ENCODE measurements at regions not wholly inside any gene's neighbourhood (a gene's known extent, or its start where the extent isn't known, plus 50 kb on each side); places are given as distances from the start of the nearest gene placed in this dataset.
"Not testable (repeated sequence)": the region's sequence is repeated elsewhere in the genome, so short reads cannot be mapped to it uniquely, and the experiment has no call there.

DNA sequence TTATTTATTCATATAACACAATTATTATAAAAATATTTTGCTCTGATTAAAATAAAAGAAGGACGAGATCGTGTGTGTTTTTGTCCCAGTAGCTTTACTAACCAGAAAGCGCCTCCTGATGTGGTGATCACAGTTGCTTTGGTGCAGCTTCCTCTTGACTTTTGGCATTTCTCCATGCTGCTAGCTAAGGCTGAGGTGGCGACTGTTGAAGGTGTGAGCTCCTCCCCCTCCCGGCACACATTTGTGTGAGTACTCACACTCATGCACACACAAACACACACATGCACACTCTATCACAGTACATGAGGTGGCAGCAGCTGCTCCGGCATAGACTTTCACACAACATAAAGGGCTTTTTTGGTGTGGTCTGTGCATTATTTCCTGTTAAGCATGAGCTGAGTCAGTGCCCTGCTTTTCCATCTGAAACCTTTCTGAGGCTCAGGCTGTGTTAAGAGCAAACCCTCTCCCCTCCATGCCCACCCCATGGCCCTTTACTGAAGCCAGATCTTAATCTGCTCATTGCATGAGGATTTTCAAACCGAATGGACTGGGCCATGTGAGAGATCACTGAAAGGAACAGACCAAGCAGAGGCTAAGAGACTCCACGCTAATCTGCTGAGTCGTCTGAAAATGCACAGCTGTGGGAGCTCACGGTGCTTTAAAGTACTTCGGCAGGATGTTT lies 53.3 kb downstream of the FOXD4L1 start:
- intact Hi-C loops (cut with micrococcal nuclease); H3K9me3 ChIP-seq (ENCODE audit: control insufficient read depth, insufficient read depth, low read length); H3K27ac ChIP-seq (ENCODE audit: low read length); H3K27me3 ChIP-seq (ENCODE audit: control insufficient read depth, insufficient read depth, low read length); H3K9me3 Mint-ChIP-seq; H3K4me3 ChIP-seq (ENCODE audit: low read length); H3K4me1 ChIP-seq (ENCODE audit: control insufficient read depth, insufficient read depth, low read length); H3K27me3 Mint-ChIP-seq (ENCODE audit: low read depth in 2 of 2); H3K36me3 ChIP-seq (ENCODE audit: control insufficient read depth, insufficient read depth, low read length); H3K36me3 Mint-ChIP-seq; H3K4me1 Mint-ChIP-seq: not testable (repeated sequence)
- WGBS (ENCODE audit: insufficient coverage) = 0% methylated on average over 3 of the region's 11 CpGs
- ATAC-seq = peak; percentile 91 to 95 (median 92)
- H3K27ac Mint-ChIP-seq = peak overlapping the region; percentile 43 to 78
- H3K4me3 Mint-ChIP-seq = peak overlapping the region; percentile 67
- DNase-seq = peak; percentile 55 to 73

GRCh38 chr2:113559820-113560219 lies 61.4 kb downstream of the FOXD4L1 start:
- DNase-seq; H3K36me3 ChIP-seq (ENCODE audit: control insufficient read depth, insufficient read depth, low read length); H3K27me3 Mint-ChIP-seq (ENCODE audit: low read depth in 2 of 2); H3K4me1 Mint-ChIP-seq; H3K9me3 Mint-ChIP-seq; H3K9me3 ChIP-seq (ENCODE audit: control insufficient read depth, insufficient read depth, low read length); H3K4me3 Mint-ChIP-seq; H3K27ac Mint-ChIP-seq; H3K4me1 ChIP-seq (ENCODE audit: control insufficient read depth, insufficient read depth, low read length); H3K27ac ChIP-seq (ENCODE audit: low read length); H3K4me3 ChIP-seq (ENCODE audit: low read length); H3K36me3 Mint-ChIP-seq; H3K27me3 ChIP-seq (ENCODE audit: control insufficient read depth, insufficient read depth, low read length); intact Hi-C loops (cut with micrococcal nuclease): not testable (repeated sequence)
- no CpG with 5 or more reads among the region's 2 CpGs for WGBS (ENCODE audit: insufficient coverage)
- ATAC-seq = peak in 1 of 3 donors; percentile 24

DNA sequence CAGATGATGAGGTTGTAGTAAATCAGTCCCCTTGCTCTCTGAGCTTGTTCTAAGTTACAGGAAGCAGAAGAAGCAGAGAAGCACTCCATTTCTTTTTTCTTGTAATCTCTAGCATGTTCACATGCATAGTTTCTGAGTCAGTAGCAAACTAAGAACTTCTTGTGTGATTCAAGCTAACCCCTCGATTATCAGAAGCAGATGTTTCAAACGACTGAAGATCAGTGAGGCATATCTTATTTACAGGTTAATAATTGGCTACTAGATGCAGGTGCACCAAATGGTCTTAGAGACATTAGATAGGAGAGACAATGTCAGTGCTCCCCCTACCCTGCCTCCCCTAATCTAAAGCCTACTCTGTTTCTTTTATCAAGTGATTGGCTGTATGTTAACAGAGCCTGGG lies 64.2 kb downstream of the FOXD4L1 start:
- H3K9me3 Mint-ChIP-seq; H3K4me1 ChIP-seq (ENCODE audit: control insufficient read depth, insufficient read depth, low read length); H3K36me3 Mint-ChIP-seq; H3K4me1 Mint-ChIP-seq; H3K36me3 ChIP-seq (ENCODE audit: control insufficient read depth, insufficient read depth, low read length); H3K27me3 ChIP-seq (ENCODE audit: control insufficient read depth, insufficient read depth, low read length); H3K4me3 Mint-ChIP-seq; ATAC-seq; H3K27me3 Mint-ChIP-seq (ENCODE audit: low read depth in 2 of 2); DNase-seq; H3K4me3 ChIP-seq (ENCODE audit: low read length); H3K27ac ChIP-seq (ENCODE audit: low read length); H3K27ac Mint-ChIP-seq; intact Hi-C loops (cut with micrococcal nuclease); H3K9me3 ChIP-seq (ENCODE audit: control insufficient read depth, insufficient read depth, low read length): not testable (repeated sequence)
- WGBS (ENCODE audit: insufficient coverage) = no CpG with 5 or more reads among the region's 2 CpGs

GRCh38 chr2:113566674-113567480 lies 60.2 kb upstream of the RABL2A start:
- not testable (repeated sequence) for DNase-seq, H3K4me3 Mint-ChIP-seq
- WGBS (ENCODE audit: insufficient coverage) = 95% methylated on average over 6 of the region's 12 CpGs

DNA sequence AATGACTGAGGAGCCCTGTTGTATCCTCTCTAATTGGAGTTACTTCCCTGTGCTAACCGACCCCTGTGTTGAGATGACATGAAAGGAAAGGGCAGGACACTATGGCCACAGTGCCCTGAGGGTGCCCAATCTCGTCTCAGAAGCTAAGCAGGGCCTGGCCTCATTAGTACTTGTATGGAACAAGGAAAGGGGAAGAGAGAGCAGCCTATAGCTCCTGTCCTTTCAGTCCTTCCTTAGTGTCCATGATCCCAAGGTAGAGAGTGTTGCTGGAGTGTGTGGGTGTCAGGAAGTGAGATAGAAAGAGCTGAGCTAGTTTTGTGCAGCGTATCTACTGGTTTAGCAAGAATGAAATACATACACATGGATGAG lies 59.6 kb upstream of the RABL2A start:
- DNase-seq; H3K27ac Mint-ChIP-seq; H3K9me3 ChIP-seq (ENCODE audit: control insufficient read depth, insufficient read depth, low read length); H3K4me1 Mint-ChIP-seq; ATAC-seq; H3K9me3 Mint-ChIP-seq; H3K4me3 Mint-ChIP-seq; intact Hi-C loops (cut with micrococcal nuclease); H3K4me1 ChIP-seq (ENCODE audit: control insufficient read depth, insufficient read depth, low read length); H3K27me3 Mint-ChIP-seq (ENCODE audit: low read depth in 2 of 2); H3K27ac ChIP-seq (ENCODE audit: low read length); H3K36me3 Mint-ChIP-seq; H3K4me3 ChIP-seq (ENCODE audit: low read length); H3K36me3 ChIP-seq (ENCODE audit: control insufficient read depth, insufficient read depth, low read length); H3K27me3 ChIP-seq (ENCODE audit: control insufficient read depth, insufficient read depth, low read length): not testable (repeated sequence)
- WGBS (ENCODE audit: insufficient coverage) = 77% methylated on average over 2 of the region's 3 CpGs

More at GRCh38 chr2:113566674-113567480, 60.2 kb upstream of the RABL2A start:
- ATAC-seq; H3K4me1 ChIP-seq (ENCODE audit: control insufficient read depth, insufficient read depth, low read length); H3K9me3 ChIP-seq (ENCODE audit: control insufficient read depth, insufficient read depth, low read length); intact Hi-C loops (cut with micrococcal nuclease); H3K36me3 Mint-ChIP-seq; H3K27me3 ChIP-seq (ENCODE audit: control insufficient read depth, insufficient read depth, low read length); H3K27ac Mint-ChIP-seq; H3K27me3 Mint-ChIP-seq (ENCODE audit: low read depth in 2 of 2); H3K9me3 Mint-ChIP-seq; H3K4me1 Mint-ChIP-seq; H3K27ac ChIP-seq (ENCODE audit: low read length); H3K4me3 ChIP-seq (ENCODE audit: low read length); H3K36me3 ChIP-seq (ENCODE audit: control insufficient read depth, insufficient read depth, low read length): not testable (repeated sequence)

DNA sequence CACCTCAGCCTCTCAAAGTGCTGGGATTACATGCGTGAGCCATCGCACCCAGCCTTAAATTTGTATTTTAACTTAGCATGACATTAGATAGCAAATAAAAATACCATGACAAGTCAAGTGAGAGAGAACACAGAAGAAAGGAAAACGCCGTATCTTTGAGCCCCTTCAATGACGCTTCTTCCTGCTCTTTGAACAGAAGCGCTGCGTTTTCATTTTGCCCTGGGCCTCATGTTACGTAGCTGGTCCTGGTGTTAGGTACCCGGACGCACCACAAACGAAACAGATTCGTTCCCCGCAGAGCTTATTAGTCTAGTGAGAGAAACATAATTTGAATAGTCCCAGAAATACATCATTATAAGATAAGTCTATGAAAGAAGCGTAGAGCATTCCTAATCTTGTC lies 58.8 kb upstream of the RABL2A start:
- H3K9me3 ChIP-seq (ENCODE audit: control insufficient read depth, insufficient read depth, low read length); H3K27me3 Mint-ChIP-seq (ENCODE audit: low read depth in 2 of 2); H3K36me3 ChIP-seq (ENCODE audit: control insufficient read depth, insufficient read depth, low read length); H3K36me3 Mint-ChIP-seq; intact Hi-C loops (cut with micrococcal nuclease); H3K4me3 Mint-ChIP-seq; H3K27ac ChIP-seq (ENCODE audit: low read length); H3K4me1 Mint-ChIP-seq; ATAC-seq; H3K9me3 Mint-ChIP-seq; H3K27me3 ChIP-seq (ENCODE audit: control insufficient read depth, insufficient read depth, low read length); DNase-seq; H3K4me1 ChIP-seq (ENCODE audit: control insufficient read depth, insufficient read depth, low read length); H3K4me3 ChIP-seq (ENCODE audit: low read length); H3K27ac Mint-ChIP-seq: not testable (repeated sequence)
- WGBS (ENCODE audit: insufficient coverage) = 98% methylated on average over 10 of the region's 14 CpGs

- intact Hi-C loops (cut with micrococcal nuclease); ATAC-seq; DNase-seq; H3K9me3 ChIP-seq (ENCODE audit: control insufficient read depth, insufficient read depth, low read length); H3K4me1 ChIP-seq (ENCODE audit: control insufficient read depth, insufficient read depth, low read length); H3K27me3 ChIP-seq (ENCODE audit: control insufficient read depth, insufficient read depth, low read length); H3K36me3 ChIP-seq (ENCODE audit: control insufficient read depth, insufficient read depth, low read length); H3K4me3 ChIP-seq (ENCODE audit: low read length); H3K9me3 Mint-ChIP-seq; H3K36me3 Mint-ChIP-seq; H3K27me3 Mint-ChIP-seq (ENCODE audit: low read depth in 2 of 2); H3K27ac Mint-ChIP-seq; H3K27ac ChIP-seq (ENCODE audit: low read length); H3K4me3 Mint-ChIP-seq; H3K4me1 Mint-ChIP-seq: not testable (repeated sequence)
- WGBS (ENCODE audit: insufficient coverage) = 83% methylated on average over 1 of the region's 2 CpGs
Measured at GRCh38 chr2:113570082-113570481, 57.0 kb upstream of the RABL2A start.

- H3K27me3 ChIP-seq (ENCODE audit: control insufficient read depth, insufficient read depth, low read length); DNase-seq; H3K4me1 Mint-ChIP-seq; ATAC-seq; H3K4me3 Mint-ChIP-seq; H3K9me3 Mint-ChIP-seq; H3K4me3 ChIP-seq (ENCODE audit: low read length); H3K36me3 Mint-ChIP-seq; H3K4me1 ChIP-seq (ENCODE audit: control insufficient read depth, insufficient read depth, low read length); intact Hi-C loops (cut with micrococcal nuclease); H3K27me3 Mint-ChIP-seq (ENCODE audit: low read depth in 2 of 2); H3K9me3 ChIP-seq (ENCODE audit: control insufficient read depth, insufficient read depth, low read length); H3K36me3 ChIP-seq (ENCODE audit: control insufficient read depth, insufficient read depth, low read length); H3K27ac ChIP-seq (ENCODE audit: low read length); H3K27ac Mint-ChIP-seq: not testable (repeated sequence)
- 100% methylated on average over 1 of the region's 3 CpGs for WGBS (ENCODE audit: insufficient coverage)
Measured at GRCh38 chr2:113570509-113571009, 56.5 kb upstream of the RABL2A start.

Measured in natural killer cell (primary cell).